RWPE2 (cell line): ENCODE measurements at regions not wholly inside any gene's neighbourhood (a gene's known extent, or its start where the extent isn't known, plus 50 kb on each side); places are given as distances from the start of the nearest gene placed in this dataset.

Source experiments
- ATAC-seq: fragments of 200-7000 bp; cut with Tn5 transposase; 3 replicates; pipeline ENCODE4 v1.9.1; 2021; ENCODE audit warnings: low read depth
- DNase-seq: peaks from one replicate; pipeline ENCODE4 v3.0.0-alpha.2; 2020; ENCODE audit warnings: low spot score
- H3K27ac ChIP-seq: fragments of 450-650 bp; 2 replicates; pipeline ENCODE4 v1.5.1; 2017; ENCODE audit warnings: mild to moderate bottlenecking; ENCODE audit not compliant: poor library complexity, severe bottlenecking
- H3K27me3 ChIP-seq: fragments of 250-450 bp; sonication (Bioruptor Pico); 2 replicates; pipeline ENCODE4 v1.5.1; 2021; ENCODE audit warnings: mild to moderate bottlenecking, moderate library complexity; ENCODE audit not compliant: insufficient read depth, poor library complexity, severe bottlenecking
- H3K36me3 ChIP-seq: fragments of 250-450 bp; sonication (Bioruptor Pico); 2 replicates; pipeline ENCODE4 v1.5.1; 2020; ENCODE audit warnings: low read depth, mild to moderate bottlenecking, moderate library complexity
- H3K4me1 ChIP-seq: fragments of 250-450 bp; sonication (Bioruptor Pico); 2 replicates; pipeline ENCODE4 v1.5.1; 2021; ENCODE audit warnings: mild to moderate bottlenecking, moderate library complexity; ENCODE audit not compliant: insufficient read depth, poor library complexity, severe bottlenecking
- H3K4me3 ChIP-seq: fragments of 250-450 bp; sonication (Bioruptor Pico); 2 replicates; pipeline ENCODE4 v1.5.1; 2021; ENCODE audit warnings: mild to moderate bottlenecking, moderate library complexity; ENCODE audit not compliant: severe bottlenecking
- H3K9me3 ChIP-seq: fragments of 250-450 bp; sonication (Bioruptor Pico); 2 replicates; pipeline ENCODE4 v1.5.1; 2021; ENCODE audit warnings: mild to moderate bottlenecking, moderate library complexity; ENCODE audit not compliant: severe bottlenecking
- TF ChIP-seq, protein P1 (sequence below): fragments of 450-650 bp; IDR thresholded peaks from one replicate; pipeline ENCODE4 v1.5.1; 2017; ENCODE audit warnings: mild to moderate bottlenecking, moderate library complexity; ENCODE audit not compliant: poor library complexity, severe bottlenecking

GRCh38 chr6:44696686-44697085 lies 309.2 kb downstream of the CDC5L start:
- Histone ChIP-seq H3K36me3 (no peaks in the 10 kb centered on the region), H3K4me1 (no peaks in the 10 kb centered on the region), H3K27ac (no peak overlapping the region), H3K27me3 (no peaks in the 10 kb centered on the region), H3K9me3 (no peaks in the 10 kb centered on the region), H3K4me3 (no peak overlapping the region)
- ATAC-seq = no peak
- DNase-seq = no peak
- TF ChIP-seq, protein P1, sequence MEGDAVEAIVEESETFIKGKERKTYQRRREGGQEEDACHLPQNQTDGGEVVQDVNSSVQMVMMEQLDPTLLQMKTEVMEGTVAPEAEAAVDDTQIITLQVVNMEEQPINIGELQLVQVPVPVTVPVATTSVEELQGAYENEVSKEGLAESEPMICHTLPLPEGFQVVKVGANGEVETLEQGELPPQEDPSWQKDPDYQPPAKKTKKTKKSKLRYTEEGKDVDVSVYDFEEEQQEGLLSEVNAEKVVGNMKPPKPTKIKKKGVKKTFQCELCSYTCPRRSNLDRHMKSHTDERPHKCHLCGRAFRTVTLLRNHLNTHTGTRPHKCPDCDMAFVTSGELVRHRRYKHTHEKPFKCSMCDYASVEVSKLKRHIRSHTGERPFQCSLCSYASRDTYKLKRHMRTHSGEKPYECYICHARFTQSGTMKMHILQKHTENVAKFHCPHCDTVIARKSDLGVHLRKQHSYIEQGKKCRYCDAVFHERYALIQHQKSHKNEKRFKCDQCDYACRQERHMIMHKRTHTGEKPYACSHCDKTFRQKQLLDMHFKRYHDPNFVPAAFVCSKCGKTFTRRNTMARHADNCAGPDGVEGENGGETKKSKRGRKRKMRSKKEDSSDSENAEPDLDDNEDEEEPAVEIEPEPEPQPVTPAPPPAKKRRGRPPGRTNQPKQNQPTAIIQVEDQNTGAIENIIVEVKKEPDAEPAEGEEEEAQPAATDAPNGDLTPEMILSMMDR = no peak

DNA sequence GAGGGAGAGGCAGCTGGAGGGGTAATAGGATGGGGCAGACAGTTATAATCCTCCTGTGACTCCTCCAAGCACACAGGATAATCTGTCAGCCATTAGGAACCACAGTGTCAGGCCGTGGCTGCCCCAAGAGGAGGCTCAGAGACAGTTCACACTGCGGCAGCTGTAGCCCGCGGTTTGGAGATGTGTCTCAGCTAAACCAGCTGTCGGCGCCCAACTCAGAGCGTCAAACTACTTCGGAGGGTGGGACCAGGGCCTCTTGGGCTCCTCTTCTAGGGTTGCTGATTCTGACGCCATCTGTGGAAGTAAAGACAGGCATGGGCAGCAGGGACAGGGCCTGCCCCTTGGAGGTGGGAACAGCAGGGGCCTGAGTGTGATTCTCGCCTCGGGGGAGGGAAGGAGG lies 309.8 kb downstream of the CDC5L start:
- DNase-seq = no peak
- Histone ChIP-seq H3K36me3 (no peaks in the 10 kb centered on the region), H3K4me3 (no peak overlapping the region), H3K9me3 (no peaks in the 10 kb centered on the region), H3K4me1 (no peaks in the 10 kb centered on the region), H3K27me3 (no peaks in the 10 kb centered on the region), H3K27ac (no peak overlapping the region)
- ATAC-seq = no peak
- TF ChIP-seq, protein P1 = no peak

GRCh38 chr6:44698602-44699001 lies 311.1 kb downstream of the CDC5L start:
- Histone ChIP-seq H3K4me3 (no peak overlapping the region), H3K4me1 (no peaks in the 10 kb centered on the region), H3K9me3 (no peaks in the 10 kb centered on the region), H3K27me3 (no peaks in the 10 kb centered on the region), H3K36me3 (no peaks in the 10 kb centered on the region), H3K27ac (no peak overlapping the region)
- TF ChIP-seq, protein P1 = no peak
- DNase-seq (no peak), ATAC-seq (no peak)

DNA sequence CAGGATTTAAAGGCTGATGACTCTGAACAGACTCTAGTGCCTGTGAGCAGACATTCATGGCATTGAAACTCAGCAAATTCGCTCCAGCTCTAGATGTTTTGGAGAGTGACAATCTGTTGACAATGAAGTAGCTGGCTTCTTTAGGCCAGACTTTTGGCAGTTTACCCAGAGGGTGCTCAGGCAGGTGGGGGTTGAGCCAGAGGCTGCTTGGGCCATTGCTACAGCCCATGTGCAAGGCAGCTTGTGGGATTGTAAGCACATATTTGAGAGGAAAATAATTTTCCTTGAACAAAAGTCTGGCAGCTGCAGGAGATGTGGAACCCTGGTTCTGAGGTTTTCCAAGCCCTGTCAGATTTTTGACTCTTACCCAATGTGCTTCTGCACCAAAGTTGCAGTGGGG lies 311.6 kb downstream of the CDC5L start:
- Histone ChIP-seq H3K4me1 (no peaks in the 10 kb centered on the region), H3K4me3 (no peak overlapping the region), H3K27ac (no peak overlapping the region), H3K27me3 (no peaks in the 10 kb centered on the region), H3K36me3 (no peaks in the 10 kb centered on the region), H3K9me3 (no peaks in the 10 kb centered on the region)
- TF ChIP-seq, protein P1 = no peak
- no peak for ATAC-seq
- DNase-seq = no peak

GRCh38 chr6:44699851-44700250 lies 312.3 kb downstream of the CDC5L start:
- no peak overlapping the region for H3K27ac ChIP-seq
- no peaks in the 10 kb centered on the region for H3K27me3 ChIP-seq
- TF ChIP-seq, protein P1 = no peak
- H3K9me3 ChIP-seq = no peaks in the 10 kb centered on the region
- H3K4me1 ChIP-seq = no peaks in the 10 kb centered on the region
- H3K36me3 ChIP-seq = no peaks in the 10 kb centered on the region
- no peak overlapping the region for H3K4me3 ChIP-seq
- ATAC-seq (no peak), DNase-seq (no peak)
